ENCODE measurements at regions not wholly inside any gene's neighbourhood (a gene's known extent, or its start where the extent isn't known, plus 50 kb on each side); places are given as distances from the start of the nearest gene placed in this dataset.
A peak's percentile ranks its signal among the peaks of the same experiment; 100 is the strongest.

- H3K27me3 ChIP-seq (ENCODE audit: control insufficient read depth, insufficient read depth, low read length), result no peaks in the 10 kb centered on the region
- 0 out of 2 replicates have a peak, but pooled peaks cover 5% of the 10 kb centered on the region for H3K9me3 ChIP-seq (ENCODE audit: control insufficient read depth, insufficient read depth, low read depth, low read length)
- CTCF ChIA-PET, result no interaction called here
- no peak overlapping the region for H3K4me3 ChIP-seq (ENCODE audit: low read depth in 2 of 2, low read length in 2 of 2)
- TF ChIP-seq CTCF (IDR thresholded peaks at IDR 0.05) (no peak), TCF7L2 (IDR thresholded peaks at IDR 0.05; ENCODE audit: low read depth, low read length) (no peak), REST (IDR thresholded peaks at IDR 0.05; ENCODE audit: insufficient read depth in 1 of 2, low read depth in 2 of 2, low read length in 1 of 2) (no peak), POLR2AphosphoS5 (IDR thresholded peaks at IDR 0.05; ENCODE audit: low read depth, low read length) (no peak), SIN3A (IDR thresholded peaks at IDR 0.05; ENCODE audit: borderline replicate concordance, insufficient read depth, low read depth, low read length) (no peak)
- H3K4me1 ChIP-seq (ENCODE audit: control insufficient read depth, insufficient read depth, low read length), result no peaks in the 10 kb centered on the region
- no peak overlapping the region for H3K27ac ChIP-seq (ENCODE audit: low read length)
- no TSS peak for BruUV-seq (replicated peaks)
- POLR2A ChIA-PET, result no interaction called here
- intact Hi-C loops (cut with micrococcal nuclease; ENCODE audit: unreplicated experiment), result no loop called here
- in situ Hi-C loops (cut with HindIII; ENCODE audit: low pct_unique_long_range_greater_than_20kb, low sequenced_read_pairs), result no loop called here
- no peak for ATAC-seq
- no peaks in the 10 kb centered on the region for H3K36me3 ChIP-seq (ENCODE audit: control insufficient read depth, insufficient read depth, low read length)
- no peak for DNase-seq (ENCODE audit: low read depth, low spot score)
Observed at GRCh38 chr15:38646716-38647115, 82.1 kb upstream of the RASGRP1 start.

GRCh38 chr15:38647683-38648082, 83.1 kb upstream of the RASGRP1 start:
- intact Hi-C loops (cut with micrococcal nuclease; ENCODE audit: unreplicated experiment), result no loop called here
- CTCF ChIA-PET, result no interaction called here

More at GRCh38 chr15:38647683-38648082, 83.1 kb upstream of the RASGRP1 start:
- Histone ChIP-seq H3K36me3 (ENCODE audit: control insufficient read depth, insufficient read depth, low read length) (no peaks in the 10 kb centered on the region), H3K27ac (ENCODE audit: low read length) (no peak overlapping the region), H3K27me3 (ENCODE audit: control insufficient read depth, insufficient read depth, low read length) (no peaks in the 10 kb centered on the region), H3K4me1 (ENCODE audit: control insufficient read depth, insufficient read depth, low read length) (no peaks in the 10 kb centered on the region), H3K4me3 (ENCODE audit: low read depth in 2 of 2, low read length in 2 of 2) (no peak overlapping the region), H3K9me3 (ENCODE audit: control insufficient read depth, insufficient read depth, low read depth, low read length) (0 out of 2 replicates have a peak, but pooled peaks cover 5% of the 10 kb centered on the region)
- no peak for DNase-seq (ENCODE audit: low read depth, low spot score)
- BruUV-seq (replicated peaks), result no TSS peak
- TF ChIP-seq SIN3A (IDR thresholded peaks at IDR 0.05; ENCODE audit: borderline replicate concordance, insufficient read depth, low read depth, low read length), result no peak
- TF ChIP-seq REST (IDR thresholded peaks at IDR 0.05; ENCODE audit: insufficient read depth in 1 of 2, low read depth in 2 of 2, low read length in 1 of 2), result no peak
- peak; percentile 35; the same call in 1 of the 2 replicates for TF ChIP-seq CTCF (IDR thresholded peaks at IDR 0.05)
- POLR2A ChIA-PET, result interaction anchor here (0.6 kb wide), 1 partner anchor 27 kb away, joined by 4 read pairs; no protein-coding TSS in a partner anchor
- peak; percentile 62; the same call in 1 of the 2 replicates for ATAC-seq
- in situ Hi-C loops (cut with HindIII; ENCODE audit: low pct_unique_long_range_greater_than_20kb, low sequenced_read_pairs), result no loop called here

Measured in Panc1 (cell line).